Stomach (tissue), 8 donors: ENCODE measurements at regions not wholly inside any gene's neighbourhood (a gene's known extent, or its start where the extent isn't known, plus 50 kb on each side); places are given as distances from the start of the nearest gene placed in this dataset.
A peak's percentile ranks its signal among the peaks of the same experiment; 100 is the strongest.

Source experiments
- DNase-seq, 2 donors: peaks; one replicate each; pipeline versions ENCODE4 v3.0.0 to v3.0.0-alpha.2; 2013 to 2019
- H3K27ac ChIP-seq, 5 donors: fragments of 200-600 bp in 4 of 5; sonication (generic) in 4 of 5; one replicate each; pipeline ENCODE4 v1.5.1; 2013 to 2019; ENCODE audit warnings: mild to moderate bottlenecking in 1 of 5, moderate library complexity in 1 of 5
- H3K27me3 ChIP-seq, 3 donors: fragments of 200-600 bp; sonication (generic); one replicate each; pipeline ENCODE4 v1.5.1; 2017 to 2019; ENCODE audit warnings: mixed run types in 1 of 3
- H3K36me3 ChIP-seq, 4 donors: fragments of 200-600 bp; sonication (generic); 1 replicate in 3 of 4; 2 replicates in 1 of 4; pipeline ENCODE4 v1.5.1; 2016 to 2019
- H3K4me1 ChIP-seq, 4 donors: fragments of 200-600 bp; sonication (generic); one replicate each; pipeline ENCODE4 v1.5.1; 2016 to 2019
- H3K4me3 ChIP-seq, 4 donors: fragments of 200-600 bp; sonication (generic) in 3 of 4; one replicate each; pipeline ENCODE4 v1.5.1; 2016 to 2019; ENCODE audit warnings: mild to moderate bottlenecking in 1 of 4
- H3K9me3 ChIP-seq, 4 donors: fragments of 200-600 bp; sonication (generic); one replicate each; pipeline ENCODE4 v1.5.1; 2016 to 2019
- EP300 ChIP-seq: sonication (generic); formaldehyde crosslinking; IDR thresholded peaks from one replicate; pipeline ENCODE4 v1.6.1; 2017; ENCODE audit warnings: antibody characterized with exemption
- POLR2A ChIP-seq, 4 donors: fragments of 450-650 bp; IDR thresholded peaks; one replicate each; pipeline ENCODE4 v1.6.1; 2016; ENCODE audit warnings: antibody characterized with exemption in 4 of 4, control low read depth in 2 of 4, mild to moderate bottlenecking in 1 of 4, moderate library complexity in 1 of 4
- POLR2AphosphoS5 ChIP-seq, 3 donors: sonication (generic); formaldehyde crosslinking; IDR thresholded peaks; one replicate each; pipeline ENCODE4 v1.6.1; 2016; ENCODE audit warnings: antibody characterized with exemption in 3 of 3
- WGBS, 5 donors: extraction: QIAGEN DNeasy Blood & Tissue Kit in 3 of 5; methylation state at CpG; one replicate each; pipeline versions ENCODE4 v1.1.5 to v1.1.7; 2013 to 2018; 5-methylcytosine and 5-hydroxymethylcytosine counted together
- intact Hi-C: fragments of 100-400 bp; cut with DNase I; formaldehyde crosslinking; loops from one replicate; pipeline ENCODE4 v1.15.1; 2023; ENCODE audit warnings: low total_unique reads
- TF ChIP-seq, protein P1 (sequence below), 7 experiments: fragments of 450-650 bp in 4 of 7; fragments of 200-600 bp in 3 of 7; sonication (generic) in 3 of 7; IDR thresholded peaks; one replicate each; pipeline ENCODE4 v1.5.1; 2016 to 2019; ENCODE audit warnings: antibody characterized with exemption in 7 of 7, control low read depth in 2 of 7, mild to moderate bottlenecking in 1 of 7
- donor health status: healthy with polysubstance abuse.
- donor health status: Bipolar disorder and iron deficiency.
- donor health status: healthy.

DNA sequence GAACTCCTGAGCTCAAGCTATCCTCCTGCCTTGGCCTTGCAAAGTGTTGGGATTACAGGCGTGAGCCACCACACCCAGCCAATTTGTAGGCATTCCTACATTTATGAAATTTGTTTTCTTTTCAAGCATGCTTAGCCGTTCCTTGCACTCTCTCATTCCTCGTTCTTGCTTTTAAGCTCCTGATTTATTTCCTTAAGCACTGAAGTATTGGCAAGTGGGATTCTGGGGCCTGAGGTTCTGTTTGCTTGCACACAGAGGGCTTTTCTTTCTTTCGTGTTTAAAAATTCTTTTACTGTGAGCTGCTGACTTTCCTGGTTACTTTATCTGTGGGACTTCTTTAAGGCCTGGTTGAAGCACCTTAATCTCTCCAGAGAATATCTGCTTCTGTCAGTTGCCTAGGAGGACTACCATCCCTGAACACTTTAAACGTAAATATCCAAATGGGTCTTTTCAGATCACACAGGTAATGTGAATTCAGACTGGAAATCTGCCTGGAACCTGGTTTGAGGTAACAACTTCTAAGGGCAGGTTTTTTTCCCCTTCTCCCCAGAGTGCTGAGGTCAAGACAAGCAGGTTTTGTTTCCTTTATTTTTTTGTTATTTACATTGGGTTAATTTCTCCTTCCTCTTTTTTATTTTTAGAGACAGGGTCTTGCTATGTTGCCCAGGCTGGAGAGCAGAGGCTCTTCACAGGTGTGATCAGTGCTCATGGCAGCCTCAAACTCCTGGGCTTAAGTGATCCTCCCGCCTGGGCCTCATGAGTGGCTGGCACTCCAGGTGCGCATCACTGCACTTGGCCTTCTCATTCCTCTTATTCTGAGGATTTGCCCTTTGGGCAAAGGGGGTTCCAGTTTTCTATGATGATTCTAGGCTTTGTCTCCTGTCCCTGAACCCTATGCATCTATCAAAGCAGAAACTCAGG lies 102.9 kb downstream of the PFKFB3 start:
- Histone ChIP-seq H3K4me3 (no peak overlapping the region), H3K9me3 (peaks cover 0 to 7% (median 3%) of the 10 kb centered on the region in 4 donors), H3K27ac (peak overlapping the region in 1 of 5 donors; percentile 0), H3K36me3 (no peaks in the 10 kb centered on the region), H3K4me1 (peaks cover 1 to 15% (median 5%) of the 10 kb centered on the region in 4 donors), H3K27me3 (no peaks in the 10 kb centered on the region)
- TF ChIP-seq, protein P1, sequence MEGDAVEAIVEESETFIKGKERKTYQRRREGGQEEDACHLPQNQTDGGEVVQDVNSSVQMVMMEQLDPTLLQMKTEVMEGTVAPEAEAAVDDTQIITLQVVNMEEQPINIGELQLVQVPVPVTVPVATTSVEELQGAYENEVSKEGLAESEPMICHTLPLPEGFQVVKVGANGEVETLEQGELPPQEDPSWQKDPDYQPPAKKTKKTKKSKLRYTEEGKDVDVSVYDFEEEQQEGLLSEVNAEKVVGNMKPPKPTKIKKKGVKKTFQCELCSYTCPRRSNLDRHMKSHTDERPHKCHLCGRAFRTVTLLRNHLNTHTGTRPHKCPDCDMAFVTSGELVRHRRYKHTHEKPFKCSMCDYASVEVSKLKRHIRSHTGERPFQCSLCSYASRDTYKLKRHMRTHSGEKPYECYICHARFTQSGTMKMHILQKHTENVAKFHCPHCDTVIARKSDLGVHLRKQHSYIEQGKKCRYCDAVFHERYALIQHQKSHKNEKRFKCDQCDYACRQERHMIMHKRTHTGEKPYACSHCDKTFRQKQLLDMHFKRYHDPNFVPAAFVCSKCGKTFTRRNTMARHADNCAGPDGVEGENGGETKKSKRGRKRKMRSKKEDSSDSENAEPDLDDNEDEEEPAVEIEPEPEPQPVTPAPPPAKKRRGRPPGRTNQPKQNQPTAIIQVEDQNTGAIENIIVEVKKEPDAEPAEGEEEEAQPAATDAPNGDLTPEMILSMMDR (IDR thresholded peaks at IDR 0.05) = no peak
- TF ChIP-seq POLR2AphosphoS5 (IDR thresholded peaks at IDR 0.05) (no peak), EP300 (no peak), POLR2A (IDR thresholded peaks at IDR 0.05) (no peak)
- intact Hi-C loops = no loop called here
- 52 to 70% (median 63%) methylated on average over 7 of the region's 7 CpGs for WGBS, 5 donors
- no peak for DNase-seq

DNA sequence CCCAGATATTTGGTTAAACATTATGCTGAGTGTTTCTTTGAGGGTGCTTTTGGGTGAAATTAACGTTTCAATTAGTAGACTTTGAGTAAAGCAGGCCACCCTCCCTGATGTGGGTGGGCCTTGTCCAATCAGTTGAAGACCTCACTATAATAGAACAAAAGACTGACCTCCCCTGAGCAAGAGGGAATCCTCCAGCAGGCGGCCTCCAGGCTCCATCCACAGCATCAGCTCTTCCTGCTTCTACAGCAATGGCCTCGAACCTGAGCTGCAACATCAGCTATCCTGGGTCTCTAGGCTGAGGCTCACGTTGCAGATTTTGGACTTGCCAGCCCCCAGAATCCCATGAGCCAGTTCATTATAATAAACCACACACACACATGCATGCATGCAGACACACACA lies 104.2 kb downstream of the PFKFB3 start:
- no peak overlapping the region for H3K4me3 ChIP-seq
- no peak overlapping the region for H3K27ac ChIP-seq
- H3K9me3 ChIP-seq = peaks cover 0 to 7% (median 3%) of the 10 kb centered on the region in 4 donors
- no peak for DNase-seq
- H3K27me3 ChIP-seq = no peaks in the 10 kb centered on the region
- TF ChIP-seq POLR2A (IDR thresholded peaks at IDR 0.05) = no peak
- TF ChIP-seq, protein P1 (IDR thresholded peaks at IDR 0.05) = no peak
- no peak for TF ChIP-seq EP300
- no peak for TF ChIP-seq POLR2AphosphoS5 (IDR thresholded peaks at IDR 0.05)
- WGBS, 5 donors = 86 to 97% (median 94%) methylated on average over 4 of the region's 4 CpGs
- intact Hi-C loops = no loop called here
- peaks cover 0 to 2% (median 0%) of the 10 kb centered on the region in 4 donors for H3K4me1 ChIP-seq
- no peaks in the 10 kb centered on the region for H3K36me3 ChIP-seq

DNA sequence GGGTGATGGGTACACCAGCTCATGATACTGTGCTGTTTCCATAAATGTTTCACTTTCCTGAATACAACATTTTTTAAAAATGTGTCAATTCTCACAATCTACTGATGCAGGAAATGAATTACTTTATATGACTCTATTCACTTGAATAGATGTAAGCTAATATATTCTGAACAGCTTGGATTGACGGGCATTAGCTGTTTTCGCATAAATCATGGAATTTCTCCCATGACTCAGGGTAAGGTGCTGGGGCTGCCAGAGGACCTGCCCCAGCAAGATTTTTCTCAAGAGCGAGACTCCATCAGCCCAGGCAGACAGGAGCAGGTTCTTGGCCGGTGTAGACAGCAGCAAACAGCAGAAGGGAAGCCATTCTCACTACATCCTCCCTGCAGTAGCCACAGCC lies 107.1 kb downstream of the PFKFB3 start:
- no peak for DNase-seq
- intact Hi-C loops = no loop called here
- Histone ChIP-seq H3K27me3 (no peaks in the 10 kb centered on the region), H3K4me3 (no peak overlapping the region), H3K9me3 (peaks cover 0 to 7% (median 3%) of the 10 kb centered on the region in 4 donors), H3K36me3 (no peaks in the 10 kb centered on the region), H3K4me1 (peaks cover 0 to 11% (median 10%) of the 10 kb centered on the region in 4 donors), H3K27ac (no peak overlapping the region)
- 80 to 93% (median 86%) methylated on average over 4 of the region's 4 CpGs for WGBS, 5 donors
- TF ChIP-seq POLR2A (IDR thresholded peaks at IDR 0.05) = no peak
- TF ChIP-seq, protein P1 (IDR thresholded peaks at IDR 0.05) = no peak
- TF ChIP-seq POLR2AphosphoS5 (IDR thresholded peaks at IDR 0.05) = no peak
- TF ChIP-seq EP300 = no peak

DNA sequence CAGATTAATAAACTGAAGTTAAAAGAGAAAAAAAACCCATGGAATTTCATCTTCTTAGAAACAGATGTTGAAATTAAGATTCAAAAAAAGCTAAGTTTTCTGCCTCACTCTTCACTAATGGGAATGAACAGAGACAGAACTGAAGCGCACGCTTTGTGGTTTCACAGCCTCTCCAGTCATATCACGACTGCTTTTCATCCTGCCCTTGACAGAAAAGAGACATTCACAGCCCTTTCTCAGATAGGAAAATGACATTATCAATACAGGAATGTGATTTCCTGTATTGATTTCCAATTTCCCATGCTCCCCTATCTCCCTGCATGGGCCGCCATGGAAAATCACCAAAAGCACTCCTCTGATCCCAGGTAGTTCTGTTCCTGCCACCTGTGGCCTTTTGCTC lies 108.2 kb downstream of the PFKFB3 start:
- H3K36me3 ChIP-seq = no peaks in the 10 kb centered on the region
- intact Hi-C loops = no loop called here
- H3K27ac ChIP-seq = no peak overlapping the region
- no peak overlapping the region for H3K4me3 ChIP-seq
- TF ChIP-seq, protein P1 (IDR thresholded peaks at IDR 0.05) = no peak
- no peak for TF ChIP-seq EP300
- TF ChIP-seq POLR2AphosphoS5 (IDR thresholded peaks at IDR 0.05) = no peak
- no peak for TF ChIP-seq POLR2A (IDR thresholded peaks at IDR 0.05)
- H3K4me1 ChIP-seq = peaks cover 0 to 18% (median 12%) of the 10 kb centered on the region in 4 donors
- WGBS, 5 donors = 75 to 94% (median 91%) methylated on average over 4 of the region's 4 CpGs
- no peak for DNase-seq
- no peaks in the 10 kb centered on the region for H3K27me3 ChIP-seq
- peaks cover 0 to 7% (median 3%) of the 10 kb centered on the region in 4 donors for H3K9me3 ChIP-seq
